HEK293 (cell line): ENCODE measurements at regions not wholly inside any gene's neighbourhood (a gene's known extent, or its start where the extent isn't known, plus 50 kb on each side); places are given as distances from the start of the nearest gene placed in this dataset.

Experiments
- BCL11A ChIP-seq: fragments of 450-650 bp; formaldehyde crosslinking; IDR thresholded peaks from 2 replicates; pipeline ENCODE4 v1.5.1; 2016; ENCODE audit warnings: low read depth, missing biosample characterization, missing genetic modification characterization
- CTCF ChIP-seq: fragments of 450-650 bp; formaldehyde crosslinking; IDR thresholded peaks from 2 replicates; pipeline ENCODE4 v1.5.1; 2016; ENCODE audit warnings: missing biosample characterization, missing genetic modification characterization
- GLI2 ChIP-seq: fragments of 450-650 bp; formaldehyde crosslinking; IDR thresholded peaks from 2 replicates; pipeline ENCODE4; 2017; ENCODE audit warnings: missing biosample characterization, missing genetic modification characterization, low read depth, borderline replicate concordance
- PRDM10 ChIP-seq: fragments of 450-650 bp; formaldehyde crosslinking; IDR thresholded peaks from 2 replicates; pipeline ENCODE4 v1.5.1; 2016; ENCODE audit warnings: missing biosample characterization, missing genetic modification characterization
- REST ChIP-seq: fragments of 450-650 bp; formaldehyde crosslinking; IDR thresholded peaks from 2 replicates; pipeline ENCODE4 v1.5.1; 2016; ENCODE audit warnings: missing biosample characterization, missing genetic modification characterization
- YY2 ChIP-seq: fragments of 450-650 bp; formaldehyde crosslinking; IDR thresholded peaks from 2 replicates; pipeline ENCODE4 v1.5.1; 2016; ENCODE audit warnings: missing biosample characterization, missing genetic modification characterization
- ZBTB7A ChIP-seq: fragments of 450-650 bp; formaldehyde crosslinking; IDR thresholded peaks from 2 replicates; pipeline ENCODE4 v1.5.1; 2016; ENCODE audit warnings: low read depth, missing biosample characterization, missing genetic modification characterization
- ZNF157 ChIP-seq: fragments of 450-650 bp; formaldehyde crosslinking; IDR thresholded peaks from 2 replicates; pipeline ENCODE4 v1.5.1; 2016; ENCODE audit warnings: missing biosample characterization, missing genetic modification characterization
- ZNF274 ChIP-seq, 2 experiments: fragments of 200-500 bp in 1 of 2; fragments of 450-650 bp in 1 of 2; sonication (Bioruptor generic) in 1 of 2; formaldehyde crosslinking in 1 of 2; IDR thresholded peaks; 2 replicates each; pipeline versions ENCODE4 v1.5.1 to v1.6.1; 2014 to 2016; ENCODE audit warnings: borderline replicate concordance in 1 of 2, inconsistent platforms in 1 of 2, low read length in 1 of 2, missing biosample characterization in 1 of 2, missing genetic modification characterization in 1 of 2
- ZNF350 ChIP-seq: fragments of 450-650 bp; formaldehyde crosslinking; IDR thresholded peaks from 2 replicates; pipeline ENCODE4 v1.5.0; 2017; ENCODE audit warnings: missing biosample characterization, mild to moderate bottlenecking, missing genetic modification characterization
- ZNF530 ChIP-seq: fragments of 450-650 bp; formaldehyde crosslinking; IDR thresholded peaks from 2 replicates; pipeline ENCODE4 v1.5.1; 2016; ENCODE audit warnings: low read depth, missing biosample characterization, missing genetic modification characterization
- ZNF558 ChIP-seq: fragments of 450-650 bp; formaldehyde crosslinking; IDR thresholded peaks from 2 replicates; pipeline ENCODE4 v1.5.1; 2016; ENCODE audit warnings: missing biosample characterization, missing genetic modification characterization
- ZNF610 ChIP-seq: fragments of 450-650 bp; formaldehyde crosslinking; IDR thresholded peaks from 2 replicates; pipeline ENCODE4 v1.5.1; 2016; ENCODE audit warnings: missing biosample characterization, missing genetic modification characterization, borderline replicate concordance
- ZNF747 ChIP-seq: fragments of 450-650 bp; formaldehyde crosslinking; IDR thresholded peaks from 2 replicates; pipeline ENCODE4 v1.5.1; 2016; ENCODE audit warnings: missing biosample characterization, missing genetic modification characterization

GRCh38 chr2:103285354-103285753 lies 523.5 kb downstream of the TMEM182 start:
- TF ChIP-seq CTCF (tag by site-specific recombination): no peak
- TF ChIP-seq BCL11A (tag by site-specific recombination): no peak
- no peak for TF ChIP-seq PRDM10
- no peak for TF ChIP-seq ZNF274 (IDR thresholded peaks at IDR 0.05; ENCODE audit: low read length)
- no peak for TF ChIP-seq ZNF274 (tag by site-specific recombination; IDR thresholded peaks at IDR 0.05; ENCODE audit: borderline replicate concordance)
- TF ChIP-seq GLI2 (tag by site-specific recombination): no peak
- no peak for TF ChIP-seq ZBTB7A
- TF ChIP-seq YY2 (tag by site-specific recombination): no peak
- no peak for TF ChIP-seq REST (tag by site-specific recombination)
- TF ChIP-seq ZNF350 (tag by site-specific recombination): no peak
- no peak for TF ChIP-seq ZNF157
- no peak for TF ChIP-seq ZNF610 (tag by site-specific recombination)
- no peak for TF ChIP-seq ZNF747 (tag by site-specific recombination)
- TF ChIP-seq ZNF558 (tag by site-specific recombination): no peak
- no peak for TF ChIP-seq ZNF530 (tag by site-specific recombination)
